Testis (tissue), 2 donors: ENCODE measurements at regions not wholly inside any gene's neighbourhood (a gene's known extent, or its start where the extent isn't known, plus 50 kb on each side); places are given as distances from the start of the nearest gene placed in this dataset.

Experiments
- CTCF ChIP-seq, 3 experiments: fragments of 450-650 bp in 2 of 3; fragments of 200-600 bp in 1 of 3; sonication (generic) in 1 of 3; IDR thresholded peaks; one replicate each; pipeline ENCODE4 v1.5.1; 2016 to 2019; ENCODE audit warnings: antibody characterized with exemption in 3 of 3, mild to moderate bottlenecking in 2 of 3, moderate library complexity in 1 of 3
- POLR2A ChIP-seq: fragments of 450-650 bp; IDR thresholded peaks from one replicate; pipeline ENCODE4 v1.6.1; 2017; ENCODE audit warnings: antibody characterized with exemption, mild to moderate bottlenecking, moderate library complexity

DNA sequence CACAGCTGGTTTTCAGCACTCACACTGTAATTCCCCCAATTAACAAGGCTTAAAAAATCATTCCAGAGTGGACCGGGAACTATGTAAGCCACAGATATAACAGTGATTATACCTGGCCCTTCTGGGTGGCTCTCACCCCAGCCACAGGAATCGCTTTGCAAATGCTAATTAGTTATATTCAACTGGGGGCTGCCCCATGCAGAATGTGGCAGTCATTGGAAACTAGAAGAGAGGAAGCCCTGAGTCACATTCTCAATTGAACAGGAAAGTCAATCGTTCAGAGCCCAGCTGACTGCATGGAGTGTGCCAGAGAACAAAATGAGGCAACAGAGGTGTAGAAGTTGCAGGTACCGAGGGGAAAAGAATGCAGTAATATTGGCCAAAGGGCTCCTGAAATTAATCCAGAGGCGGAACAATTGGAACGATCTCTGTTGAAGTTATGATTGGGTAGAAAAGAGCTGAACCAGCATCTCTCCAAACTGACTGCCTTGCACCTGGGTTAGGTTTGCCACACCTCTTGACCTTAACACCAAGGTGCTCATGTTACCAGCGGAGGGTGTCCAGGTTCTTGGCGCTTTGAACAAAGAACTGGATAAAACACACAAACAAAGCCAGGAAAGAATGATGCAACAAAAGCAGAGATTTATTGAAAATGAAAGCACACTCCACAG, 909.7 kb upstream of the AUTS2 start:
- TF ChIP-seq POLR2A (no peak), CTCF (IDR thresholded peaks at IDR 0.05) (no peak)
